Fibroblast of skin of scalp (primary cell): ENCODE measurements at regions not wholly inside any gene's neighbourhood (a gene's known extent, or its start where the extent isn't known, plus 50 kb on each side); places are given as distances from the start of the nearest gene placed in this dataset.

ENCODE experiments used
- DNase-seq: peaks from one replicate; pipeline ENCODE4 v3.0.0-alpha.2; 2013

DNA sequence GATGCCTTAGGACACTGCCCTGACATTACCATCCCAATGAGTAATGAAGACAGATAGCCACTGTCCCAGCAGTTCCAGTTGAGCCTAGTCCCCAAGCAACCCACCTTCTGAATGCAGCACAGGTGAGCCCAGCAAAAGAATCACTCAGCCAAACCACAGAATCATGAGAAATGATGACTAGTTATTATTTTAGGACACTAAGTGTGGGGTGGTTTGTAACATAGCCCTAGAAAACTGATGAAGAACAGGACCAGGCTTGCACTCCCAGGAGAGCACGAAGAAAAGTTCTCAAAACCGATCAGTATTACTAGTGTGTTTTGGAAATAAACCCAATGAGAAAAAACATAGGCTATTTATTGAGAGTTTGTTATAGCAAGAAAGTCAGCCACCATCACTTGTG lies 129.6 kb upstream of the CNTN6 start:
- no peak for DNase-seq

- no peak for DNase-seq
Observed at GRCh38 chr3:963755-964154, 129.1 kb upstream of the CNTN6 start.

DNA sequence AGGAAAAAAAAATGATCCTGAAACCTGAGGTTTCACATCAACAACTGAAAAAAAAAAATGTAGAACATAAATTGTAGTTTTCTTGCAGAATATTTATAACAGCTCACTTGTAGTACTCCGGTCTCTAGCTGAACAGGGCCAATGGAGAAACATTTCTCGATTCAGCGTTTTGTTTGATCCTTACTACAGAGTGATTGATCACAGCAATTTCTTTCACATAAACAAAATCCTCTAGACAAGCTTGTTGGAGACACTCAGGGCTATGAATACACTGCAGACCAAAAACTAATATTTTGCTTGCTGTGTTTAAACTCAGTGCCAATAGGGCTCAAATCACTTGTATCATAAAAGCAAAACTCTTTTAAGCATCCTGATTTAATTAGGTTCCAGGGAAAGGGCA lies 127.0 kb upstream of the CNTN6 start:
- DNase-seq: no peak

- no peak for DNase-seq
Observed at GRCh38 chr3:966341-966740, 126.5 kb upstream of the CNTN6 start.

- no peak for DNase-seq
Observed at GRCh38 chr3:973340-973739, 119.5 kb upstream of the CNTN6 start.

GRCh38 chr3:976006-976405 lies 116.8 kb upstream of the CNTN6 start:
- DNase-seq: peak; percentile 8

- DNase-seq: no peak
Observed at GRCh38 chr3:981156-981555, 111.7 kb upstream of the CNTN6 start.

- no peak for DNase-seq
Observed at GRCh38 chr3:988785-989184, 104.0 kb upstream of the CNTN6 start.

DNA sequence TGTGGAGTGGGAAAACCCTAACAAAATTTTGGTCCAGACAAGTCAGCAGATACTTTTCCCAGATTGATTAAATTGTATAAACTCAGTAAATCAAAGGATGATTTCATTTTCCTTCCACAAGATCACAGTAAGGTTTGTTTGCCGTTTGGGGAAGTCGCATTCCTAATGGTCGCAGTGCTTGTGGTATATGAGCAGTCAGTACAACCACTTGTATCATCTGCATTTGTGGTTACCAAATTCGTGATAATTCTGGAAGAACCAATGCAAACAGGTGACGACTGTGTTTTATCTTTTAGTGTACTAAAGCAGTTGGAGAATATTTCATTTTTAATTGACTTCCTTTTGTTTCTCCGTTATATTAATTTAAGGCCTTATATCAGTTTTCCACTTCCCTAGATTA lies 100.0 kb upstream of the CNTN6 start:
- no peak for DNase-seq

- DNase-seq: no peak
Observed at GRCh38 chr3:1002010-1002409, 90.8 kb upstream of the CNTN6 start.

- DNase-seq: peak; percentile 92
Observed at GRCh38 chr3:1007866-1008265, 85.0 kb upstream of the CNTN6 start.

- DNase-seq: no peak
Observed at GRCh38 chr3:1010228-1010627, 82.6 kb upstream of the CNTN6 start.

DNA sequence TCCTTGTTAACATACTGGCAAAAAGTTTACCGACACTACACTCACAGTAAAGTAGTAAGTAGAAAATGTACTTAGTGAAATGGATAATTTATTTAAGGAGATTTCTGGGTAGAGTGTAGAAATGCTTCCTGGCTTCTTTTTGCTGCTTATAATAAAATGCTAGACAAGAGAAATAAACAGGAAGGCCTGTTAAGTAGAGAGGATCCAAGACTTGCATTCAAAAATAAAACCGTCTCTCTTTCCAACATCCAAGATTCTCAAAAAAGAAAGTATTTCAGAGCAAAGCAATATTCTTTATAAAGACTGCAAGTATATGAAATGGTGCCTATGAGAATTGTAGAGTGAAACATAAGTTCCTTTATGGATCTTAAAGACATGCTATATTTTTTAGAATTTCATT lies 77.0 kb upstream of the CNTN6 start:
- no peak for DNase-seq

DNA sequence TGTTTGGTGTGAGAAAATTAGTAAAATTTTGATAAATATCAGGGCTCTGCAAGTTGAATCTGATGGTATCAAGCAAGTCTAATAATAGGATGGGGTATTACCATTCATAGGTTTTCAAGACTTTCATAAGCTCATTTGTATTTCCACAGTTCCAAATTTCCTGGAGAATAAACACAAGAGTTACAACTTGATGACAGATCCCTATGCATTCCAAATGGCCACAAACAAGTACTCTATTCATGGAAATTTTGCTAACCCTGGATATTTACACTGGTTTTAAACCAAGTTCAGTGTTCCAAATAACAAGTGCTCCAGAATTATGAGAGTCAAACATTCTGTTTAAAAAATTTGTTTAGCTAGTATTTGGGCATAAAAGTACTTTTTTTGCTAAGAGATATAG lies 75.0 kb upstream of the CNTN6 start:
- no peak for DNase-seq

- DNase-seq: no peak
Observed at GRCh38 chr3:1019157-1019556, 73.7 kb upstream of the CNTN6 start.

- DNase-seq: no peak
Observed at GRCh38 chr3:1026395-1026794, 66.4 kb upstream of the CNTN6 start.

DNA sequence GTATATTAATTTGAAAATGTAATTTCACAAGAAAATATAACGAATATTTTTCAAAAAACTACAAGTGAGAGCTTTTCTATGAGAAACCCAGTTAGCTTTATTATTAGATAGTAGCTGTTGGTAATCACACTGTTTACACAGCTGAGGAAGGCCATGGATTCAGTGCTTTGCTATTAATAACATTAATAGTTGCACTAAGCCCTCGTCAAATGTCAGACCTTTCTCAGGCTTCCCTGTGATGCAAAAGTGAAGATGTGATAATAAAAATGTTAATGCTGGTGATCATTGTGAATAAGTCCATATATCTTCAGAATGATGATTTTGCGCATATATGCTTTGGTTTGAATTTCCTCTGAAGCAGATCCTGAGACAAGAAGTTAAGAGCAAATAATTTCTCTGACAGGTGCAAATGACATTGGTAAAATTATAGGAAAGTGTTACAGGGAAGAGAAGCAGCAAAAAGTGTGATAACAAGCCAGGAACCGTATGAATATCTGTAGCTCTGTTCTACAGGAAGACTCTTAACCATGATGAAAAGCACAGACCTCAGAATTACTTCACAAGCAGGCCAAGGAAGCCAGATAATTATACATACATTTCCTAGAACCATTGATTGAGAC lies 56.5 kb upstream of the CNTN6 start:
- DNase-seq: no peak

GRCh38 chr3:1037631-1038030 lies 55.2 kb upstream of the CNTN6 start:
- DNase-seq: no peak
